Tibial nerve (tissue), 4 donors: ENCODE measurements at regions not wholly inside any gene's neighbourhood (a gene's known extent, or its start where the extent isn't known, plus 50 kb on each side); places are given as distances from the start of the nearest gene placed in this dataset.

Experiments used
- CTCF ChIP-seq, 5 experiments: fragments of 200-600 bp in 3 of 5; fragments of 450-650 bp in 2 of 5; sonication (generic) in 3 of 5; IDR thresholded peaks; one replicate each; pipeline ENCODE4 v1.5.1; 2016 to 2019; ENCODE audit warnings: antibody characterized with exemption in 5 of 5, mild to moderate bottlenecking in 3 of 5, moderate library complexity in 2 of 5
- EP300 ChIP-seq, 2 donors: sonication (generic); formaldehyde crosslinking; IDR thresholded peaks; one replicate each; pipeline ENCODE4 v1.6.1; 2017; ENCODE audit warnings: antibody characterized with exemption in 2 of 2, mild to moderate bottlenecking in 1 of 2
- POLR2A ChIP-seq, 2 donors: fragments of 450-650 bp; IDR thresholded peaks; one replicate each; pipeline ENCODE4 v1.6.1; 2017; ENCODE audit warnings: antibody characterized with exemption in 2 of 2, mild to moderate bottlenecking in 2 of 2, moderate library complexity in 2 of 2

GRCh38 chr9:11758016-11758415, 935.2 kb upstream of the TYRP1 start:
- TF ChIP-seq CTCF (IDR thresholded peaks at IDR 0.05) (no peak), POLR2A (IDR thresholded peaks at IDR 0.05) (no peak), EP300 (IDR thresholded peaks at IDR 0.05) (no peak)
